GM10248 (cell line): ENCODE measurements at regions not wholly inside any gene's neighbourhood (a gene's known extent, or its start where the extent isn't known, plus 50 kb on each side); places are given as distances from the start of the nearest gene placed in this dataset.

Source experiments
- CTCF ChIA-PET: fragments of 300-600 bp; sonication (Branson Sonifier 250); formaldehyde crosslinking; extraction: SDS; loops from one replicate; lab custom pipeline; 2021; ENCODE audit warnings: antibody characterized with exemption; lab: Yijun Ruan, JAX
- POLR2A ChIA-PET: fragments of 350-650 bp; sonication (Branson Sonifier 250); formaldehyde crosslinking; extraction: SDS; loops from one replicate; lab custom pipeline; 2020; ENCODE audit warnings: antibody characterized with exemption; lab: Yijun Ruan, JAX
- DNase-seq: peaks from one replicate; pipeline ENCODE4 v3.0.0; 2012; ENCODE audit errors: extremely low spot score
- CTCF ChIP-seq: IDR thresholded peaks from 2 replicates; pipeline ENCODE4 v1.5.1; 2012; ENCODE audit warnings: mild to moderate bottlenecking, low read depth; ENCODE audit errors: extremely low read depth, missing control alignments, control extremely low read depth

- CTCF ChIA-PET = interaction anchor here (0.7 to 1.2 kb wide), 3 partner anchors 10 to 137 kb away, joined by 3 to 4 read pairs (median 3); no protein-coding TSS in a partner anchor
- POLR2A ChIA-PET = no interaction called here
- no peak for DNase-seq
- TF ChIP-seq CTCF = no peak
Observed at GRCh38 chr21:25092441-25093011, 514.8 kb downstream of the MRPL39 start.

GRCh38 chr21:25081096-25081495 lies 526.2 kb downstream of the MRPL39 start:
- no peak for DNase-seq
- CTCF ChIA-PET = interaction anchor here (0.8 to 1.6 kb wide), 3 partner anchors 11 to 721 kb away, joined by 3 to 4 read pairs (median 3); no protein-coding TSS in a partner anchor
- POLR2A ChIA-PET = no interaction called here
- TF ChIP-seq CTCF = no peak

GRCh38 chr21:25080661-25081060 lies 526.6 kb downstream of the MRPL39 start:
- DNase-seq = no peak
- ChIA-PET CTCF (interaction anchor here (0.8 to 1.8 kb wide), 4 partner anchors 8 to 721 kb away, joined by 3 to 11 read pairs (median 4); no protein-coding TSS in a partner anchor), POLR2A (no interaction called here)
- no peak for TF ChIP-seq CTCF

- CTCF ChIA-PET = interaction anchor here (0.8 to 1.8 kb wide), 4 partner anchors 9 to 24 kb away, joined by 3 to 11 read pairs (median 4); no protein-coding TSS in a partner anchor
- TF ChIP-seq CTCF = no peak
- DNase-seq = no peak
- POLR2A ChIA-PET = no interaction called here
Observed at GRCh38 chr21:25080141-25080540, 527.1 kb downstream of the MRPL39 start.

- CTCF ChIA-PET = interaction anchor here (1.8 kb wide), 1 partner anchor 10 kb away, joined by 11 read pairs; no protein-coding TSS in a partner anchor
- POLR2A ChIA-PET = no interaction called here
- DNase-seq = no peak
- no peak for TF ChIP-seq CTCF
Observed at GRCh38 chr21:25079053-25079452, 528.2 kb downstream of the MRPL39 start.

GRCh38 chr21:25062061-25062460 lies 545.2 kb downstream of the MRPL39 start:
- DNase-seq = no peak
- no peak for TF ChIP-seq CTCF
- POLR2A ChIA-PET = no interaction called here
- CTCF ChIA-PET = no interaction called here

GRCh38 chr21:25054689-25055088 lies 552.6 kb downstream of the MRPL39 start:
- no peak for TF ChIP-seq CTCF
- ChIA-PET POLR2A (no interaction called here), CTCF (no interaction called here)
- DNase-seq = no peak
